Mesothelial cell of epicardium (in vitro differentiated cells): ENCODE measurements at regions not wholly inside any gene's neighbourhood (a gene's known extent, or its start where the extent isn't known, plus 50 kb on each side); places are given as distances from the start of the nearest gene placed in this dataset.
"Not testable (repeated sequence)": the region's sequence is repeated elsewhere in the genome, so short reads cannot be mapped to it uniquely, and the experiment has no call there.

Experiments
- DNase-seq, 2 experiments: peaks; one replicate each; pipeline ENCODE4 v3.0.0; 2021; ENCODE audit warnings: low spot score in 2 of 2; ENCODE audit not compliant: unreplicated experiment in 2 of 2
- H3K27ac Mint-ChIP-seq: 2 replicates; pipeline ENCODE4 v1.8.0; 2021; ENCODE audit warnings: mixed read lengths
- H3K27me3 Mint-ChIP-seq: 2 replicates; pipeline ENCODE4 v1.8.0; 2021; ENCODE audit warnings: low read depth, mixed read lengths
- H3K36me3 Mint-ChIP-seq: 2 replicates; pipeline ENCODE4 v1.8.0; 2021; ENCODE audit warnings: mixed read lengths
- H3K4me1 Mint-ChIP-seq: 2 replicates; pipeline ENCODE4 v1.8.0; 2021; ENCODE audit warnings: mixed read lengths
- H3K4me3 Mint-ChIP-seq: 2 replicates; pipeline ENCODE4 v1.8.0; 2021; ENCODE audit warnings: mild to moderate bottlenecking, moderate library complexity, mixed read lengths
- H3K9me3 Mint-ChIP-seq: 2 replicates; pipeline ENCODE4 v1.8.0; 2021; ENCODE audit warnings: mixed read lengths
- CTCF ChIP-seq: fragments of 200-600 bp; sonication (generic); IDR thresholded peaks from one replicate; pipeline ENCODE4 v1.5.0; 2021; ENCODE audit warnings: antibody characterized with exemption; ENCODE audit not compliant: unreplicated experiment

- Mint-ChIP-seq H3K27me3 (no peaks in the 10 kb centered on the region), H3K36me3 (no peaks in the 10 kb centered on the region), H3K4me3 (no peak overlapping the region), H3K4me1 (peaks cover 26% of the 10 kb centered on the region), H3K9me3 (no peaks in the 10 kb centered on the region), H3K27ac (peak overlapping the region; percentile 75)
- DNase-seq, result no peak
- TF ChIP-seq CTCF, result no peak
Observed at GRCh38 chr6:121885399-121886152, 450.1 kb downstream of the GJA1 start.

- no peak overlapping the region for H3K4me3 Mint-ChIP-seq
- no peak for TF ChIP-seq CTCF
Observed at GRCh38 chr6:121886223-121886830, 450.9 kb downstream of the GJA1 start.

DNA sequence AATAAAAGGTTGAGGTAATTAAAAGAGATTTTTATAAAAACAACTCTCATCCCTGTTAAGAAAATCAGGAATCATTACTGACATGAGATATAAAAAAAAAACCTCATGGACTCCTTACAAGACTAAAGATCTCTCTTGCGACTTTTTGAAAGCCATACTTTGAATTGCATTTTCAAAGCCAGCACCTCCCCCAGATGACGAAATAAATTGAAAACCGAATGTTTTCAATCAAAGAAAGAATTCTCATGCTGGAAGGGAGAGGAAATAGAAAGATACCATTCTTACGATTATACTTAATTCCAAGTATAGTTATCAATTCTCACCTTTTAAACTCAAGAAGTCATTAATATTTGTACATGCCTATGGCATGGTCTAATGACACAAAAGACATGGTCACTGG, 452.3 kb downstream of the GJA1 start:
- Mint-ChIP-seq H3K27me3 (no peaks in the 10 kb centered on the region), H3K27ac (no peak overlapping the region), H3K4me1 (peaks cover 24% of the 10 kb centered on the region), H3K36me3 (no peaks in the 10 kb centered on the region), H3K4me3 (no peak overlapping the region), H3K9me3 (no peaks in the 10 kb centered on the region)
- TF ChIP-seq CTCF, result no peak
- no peak for DNase-seq

More at GRCh38 chr6:121886223-121886830, 450.9 kb downstream of the GJA1 start:
- no peaks in the 10 kb centered on the region for H3K36me3 Mint-ChIP-seq
- H3K27me3 Mint-ChIP-seq, result no peaks in the 10 kb centered on the region
- no peak for DNase-seq
- H3K9me3 Mint-ChIP-seq, result no peaks in the 10 kb centered on the region
- peaks cover 24% of the 10 kb centered on the region for H3K4me1 Mint-ChIP-seq
- peak overlapping the region; percentile 53 for H3K27ac Mint-ChIP-seq

DNA sequence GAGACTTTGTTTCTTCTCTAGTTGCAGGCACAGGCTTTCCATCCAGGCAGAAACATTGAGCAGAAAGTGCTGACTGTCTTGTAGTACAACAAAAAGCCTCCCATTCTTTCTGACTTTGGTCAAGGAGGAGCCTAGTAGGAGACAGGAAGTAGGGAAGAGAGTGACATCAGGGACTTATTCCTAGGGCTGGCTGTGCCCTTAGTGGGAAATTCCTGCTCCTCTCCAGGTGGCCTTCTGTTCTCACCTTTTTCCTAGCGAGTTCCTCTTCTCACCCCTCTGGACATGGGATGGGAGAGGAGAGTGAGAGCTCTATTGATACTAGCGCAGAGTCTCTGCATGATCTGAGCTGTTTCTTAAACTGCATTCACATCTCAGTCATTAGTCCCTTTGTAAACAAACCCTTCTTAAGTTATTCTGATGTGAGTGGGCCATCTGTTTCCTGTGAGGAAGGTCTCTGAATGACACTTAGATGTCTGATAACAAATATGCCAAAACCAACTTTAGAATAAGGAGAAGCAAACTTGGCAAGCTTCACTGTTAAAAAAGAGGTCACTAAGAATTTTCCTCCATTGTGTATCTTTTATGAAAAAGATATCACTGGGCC, 455.0 kb downstream of the GJA1 start:
- Mint-ChIP-seq H3K9me3 (peaks cover under 1% of the 10 kb centered on the region), H3K36me3 (no peaks in the 10 kb centered on the region), H3K4me1 (peaks cover 12% of the 10 kb centered on the region), H3K4me3 (no peak overlapping the region), H3K27me3 (no peaks in the 10 kb centered on the region), H3K27ac (no peak overlapping the region)
- no peak for DNase-seq
- TF ChIP-seq CTCF, result no peak

DNA sequence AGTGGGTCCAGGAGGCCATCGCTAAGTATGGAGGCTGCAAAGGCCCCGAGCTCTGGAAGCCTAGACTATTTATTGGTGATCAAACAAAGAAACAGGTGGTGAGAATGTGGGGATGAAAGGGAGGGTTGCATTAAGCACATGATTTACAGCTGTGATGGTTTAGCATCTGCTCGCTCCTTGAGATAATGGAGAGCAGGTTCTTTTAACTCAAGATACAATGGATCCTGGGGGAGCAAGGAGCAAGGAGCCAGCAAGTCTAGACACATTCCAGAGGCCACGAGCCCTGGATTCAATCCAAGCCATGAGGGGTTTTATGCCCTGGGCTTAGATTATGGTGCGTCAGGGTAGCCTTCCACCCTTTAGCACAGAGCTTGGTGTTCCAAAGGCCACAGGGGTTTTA, 460.3 kb downstream of the GJA1 start:
- not testable (repeated sequence) for H3K27me3 Mint-ChIP-seq, H3K27ac Mint-ChIP-seq, DNase-seq, H3K4me3 Mint-ChIP-seq, H3K9me3 Mint-ChIP-seq, H3K36me3 Mint-ChIP-seq
- H3K4me1 Mint-ChIP-seq, result peaks cover 20% of the 10 kb centered on the region

- H3K9me3 Mint-ChIP-seq, result peaks cover 4% of the 10 kb centered on the region
- no peak for TF ChIP-seq CTCF
- no peaks in the 10 kb centered on the region for H3K27me3 Mint-ChIP-seq
- no peaks in the 10 kb centered on the region for H3K36me3 Mint-ChIP-seq
- H3K4me3 Mint-ChIP-seq, result no peak overlapping the region
- H3K27ac Mint-ChIP-seq, result peak overlapping the region; percentile 50
- H3K4me1 Mint-ChIP-seq, result peaks cover 20% of the 10 kb centered on the region
- DNase-seq, result no peak
Observed at GRCh38 chr6:121896363-121896762, 460.9 kb downstream of the GJA1 start.
